HFFc6 (cell line): ENCODE measurements at regions not wholly inside any gene's neighbourhood (a gene's known extent, or its start where the extent isn't known, plus 50 kb on each side); places are given as distances from the start of the nearest gene placed in this dataset.

ENCODE experiments used
- DNase-seq: peaks from one replicate; pipeline ENCODE4 v3.0.0-alpha.2; 2018
- H3K27ac Mint-ChIP-seq: 2 replicates; pipeline ENCODE4 v1.8.0; 2020; ENCODE audit warnings: mild to moderate bottlenecking, mixed read lengths
- H3K27me3 Mint-ChIP-seq: 2 replicates; pipeline ENCODE4 v1.8.0; 2021; ENCODE audit warnings: mild to moderate bottlenecking, moderate library complexity, mixed read lengths; ENCODE audit not compliant: insufficient read depth
- H3K36me3 Mint-ChIP-seq: 2 replicates; pipeline ENCODE4 v1.8.0; 2021; ENCODE audit warnings: low read depth, mixed read lengths
- H3K4me1 Mint-ChIP-seq: 2 replicates; pipeline ENCODE4 v1.8.0; 2020; ENCODE audit warnings: low read depth, mixed read lengths
- H3K4me3 Mint-ChIP-seq: 2 replicates; pipeline ENCODE4 v1.8.0; 2020; ENCODE audit warnings: mild to moderate bottlenecking, moderate library complexity, mixed read lengths
- H3K9me3 Mint-ChIP-seq: 2 replicates; pipeline ENCODE4 v1.8.0; 2020; ENCODE audit warnings: mild to moderate bottlenecking, mixed read lengths
- TF ChIP-seq, protein P1 (sequence below): fragments of 200-600 bp; sonication (generic); IDR thresholded peaks from 2 replicates; pipeline ENCODE4 v1.5.0; 2021; ENCODE audit warnings: antibody characterized with exemption, mild to moderate bottlenecking

DNA sequence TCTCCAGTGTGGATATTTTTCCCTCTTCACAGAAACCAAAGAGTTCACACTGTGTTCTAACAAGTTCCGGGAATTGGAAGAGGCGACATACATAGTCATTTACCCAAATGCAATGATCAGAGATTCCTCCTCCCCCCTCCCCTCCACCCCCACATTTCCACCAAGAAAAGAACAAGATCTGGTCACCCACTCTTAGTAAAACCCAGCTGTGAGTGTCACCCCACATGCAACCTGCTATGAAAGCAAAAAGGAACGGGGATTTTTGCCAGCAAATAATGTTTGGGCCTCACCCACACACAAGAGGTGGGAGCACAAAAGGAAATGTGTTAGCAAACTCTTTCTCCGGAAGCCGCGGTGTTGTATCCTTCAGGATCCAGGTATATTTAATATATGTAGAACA is 745.0 kb upstream of the AUTS2 start:
- TF ChIP-seq, protein P1, sequence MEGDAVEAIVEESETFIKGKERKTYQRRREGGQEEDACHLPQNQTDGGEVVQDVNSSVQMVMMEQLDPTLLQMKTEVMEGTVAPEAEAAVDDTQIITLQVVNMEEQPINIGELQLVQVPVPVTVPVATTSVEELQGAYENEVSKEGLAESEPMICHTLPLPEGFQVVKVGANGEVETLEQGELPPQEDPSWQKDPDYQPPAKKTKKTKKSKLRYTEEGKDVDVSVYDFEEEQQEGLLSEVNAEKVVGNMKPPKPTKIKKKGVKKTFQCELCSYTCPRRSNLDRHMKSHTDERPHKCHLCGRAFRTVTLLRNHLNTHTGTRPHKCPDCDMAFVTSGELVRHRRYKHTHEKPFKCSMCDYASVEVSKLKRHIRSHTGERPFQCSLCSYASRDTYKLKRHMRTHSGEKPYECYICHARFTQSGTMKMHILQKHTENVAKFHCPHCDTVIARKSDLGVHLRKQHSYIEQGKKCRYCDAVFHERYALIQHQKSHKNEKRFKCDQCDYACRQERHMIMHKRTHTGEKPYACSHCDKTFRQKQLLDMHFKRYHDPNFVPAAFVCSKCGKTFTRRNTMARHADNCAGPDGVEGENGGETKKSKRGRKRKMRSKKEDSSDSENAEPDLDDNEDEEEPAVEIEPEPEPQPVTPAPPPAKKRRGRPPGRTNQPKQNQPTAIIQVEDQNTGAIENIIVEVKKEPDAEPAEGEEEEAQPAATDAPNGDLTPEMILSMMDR = no peak
- no peaks in the 10 kb centered on the region for H3K4me1 Mint-ChIP-seq
- no peaks in the 10 kb centered on the region for H3K27me3 Mint-ChIP-seq
- H3K36me3 Mint-ChIP-seq = no peaks in the 10 kb centered on the region
- no peak overlapping the region for H3K4me3 Mint-ChIP-seq
- peaks cover 29% of the 10 kb centered on the region; the same call in 1 of the 2 replicates for H3K9me3 Mint-ChIP-seq
- H3K27ac Mint-ChIP-seq = no peak overlapping the region
- DNase-seq = no peak

DNA sequence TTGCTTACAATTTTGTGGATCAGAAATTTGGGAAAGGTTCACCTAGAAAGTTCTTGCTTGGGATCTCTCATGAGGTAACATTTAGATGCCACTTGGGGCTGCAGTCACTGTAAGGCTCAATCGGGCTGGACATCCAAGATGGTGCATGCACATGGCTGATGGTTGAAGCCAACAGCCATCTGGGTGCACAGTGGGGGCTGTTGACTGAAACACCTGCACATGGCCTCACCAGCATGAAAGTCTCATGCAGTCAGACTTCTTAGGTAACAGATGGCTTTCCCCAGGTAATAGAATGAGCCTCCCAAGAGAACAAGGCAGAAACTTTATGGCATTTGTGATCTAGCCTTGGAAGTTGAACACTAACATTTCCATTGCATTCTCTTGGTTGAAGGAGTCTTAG is 740.7 kb upstream of the AUTS2 start:
- Mint-ChIP-seq H3K4me1 (no peaks in the 10 kb centered on the region), H3K27ac (no peak overlapping the region), H3K36me3 (no peaks in the 10 kb centered on the region), H3K4me3 (no peak overlapping the region), H3K27me3 (peaks cover 2% of the 10 kb centered on the region; the same call in 1 of the 2 replicates), H3K9me3 (peaks cover 20% of the 10 kb centered on the region; the same call in 1 of the 2 replicates)
- no peak for DNase-seq
- TF ChIP-seq, protein P1 = no peak

DNA sequence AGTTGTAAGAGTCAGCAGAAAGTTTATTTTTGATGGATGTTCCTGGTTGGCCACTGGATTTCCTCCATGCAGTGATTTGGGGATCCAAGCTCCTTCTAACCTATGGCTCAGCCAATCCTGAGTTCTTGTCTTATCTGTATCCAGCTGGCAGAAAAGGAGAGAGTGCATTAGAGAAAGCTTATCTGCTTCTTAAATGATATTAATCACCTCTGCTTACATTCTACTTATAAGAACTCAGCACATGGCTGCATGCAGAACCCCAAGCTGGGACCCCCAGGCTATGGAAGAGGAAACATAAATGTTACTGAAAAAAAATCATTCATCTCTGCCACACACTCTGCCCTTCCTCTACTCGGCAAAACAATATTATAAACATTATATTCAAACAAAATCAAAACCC is 739.8 kb upstream of the AUTS2 start:
- H3K9me3 Mint-ChIP-seq = peaks cover 21% of the 10 kb centered on the region; the same call in 1 of the 2 replicates
- peaks cover 2% of the 10 kb centered on the region; the same call in 1 of the 2 replicates for H3K27me3 Mint-ChIP-seq
- no peak for DNase-seq
- no peaks in the 10 kb centered on the region for H3K36me3 Mint-ChIP-seq
- no peak overlapping the region for H3K4me3 Mint-ChIP-seq
- no peak overlapping the region for H3K27ac Mint-ChIP-seq
- H3K4me1 Mint-ChIP-seq = no peaks in the 10 kb centered on the region
- TF ChIP-seq, protein P1 = no peak

DNA sequence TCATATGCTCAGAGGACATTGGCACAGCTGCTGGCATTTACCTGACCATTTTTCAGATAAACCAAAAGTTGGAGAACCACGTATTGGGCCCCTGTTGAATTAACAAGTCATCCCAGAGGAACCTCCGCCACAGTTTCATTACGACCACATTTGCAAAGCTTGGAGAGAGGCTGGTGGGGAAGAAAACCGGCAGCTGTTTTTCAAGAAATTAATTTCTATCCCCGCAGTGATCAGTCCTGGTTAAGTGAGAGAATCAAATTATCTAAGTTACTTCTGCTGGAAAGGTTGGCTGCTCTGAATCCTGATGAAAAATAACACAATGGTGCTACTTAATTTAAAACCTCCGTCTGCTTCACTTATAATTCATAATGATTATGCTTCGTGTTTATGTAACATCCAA is 737.1 kb upstream of the AUTS2 start:
- Mint-ChIP-seq H3K27ac (no peak overlapping the region), H3K4me1 (no peaks in the 10 kb centered on the region), H3K9me3 (peaks cover 25% of the 10 kb centered on the region; the same call in 1 of the 2 replicates), H3K4me3 (no peak overlapping the region), H3K36me3 (no peaks in the 10 kb centered on the region), H3K27me3 (peaks cover 4% of the 10 kb centered on the region; the same call in 1 of the 2 replicates)
- TF ChIP-seq, protein P1 = no peak
- DNase-seq = no peak

DNA sequence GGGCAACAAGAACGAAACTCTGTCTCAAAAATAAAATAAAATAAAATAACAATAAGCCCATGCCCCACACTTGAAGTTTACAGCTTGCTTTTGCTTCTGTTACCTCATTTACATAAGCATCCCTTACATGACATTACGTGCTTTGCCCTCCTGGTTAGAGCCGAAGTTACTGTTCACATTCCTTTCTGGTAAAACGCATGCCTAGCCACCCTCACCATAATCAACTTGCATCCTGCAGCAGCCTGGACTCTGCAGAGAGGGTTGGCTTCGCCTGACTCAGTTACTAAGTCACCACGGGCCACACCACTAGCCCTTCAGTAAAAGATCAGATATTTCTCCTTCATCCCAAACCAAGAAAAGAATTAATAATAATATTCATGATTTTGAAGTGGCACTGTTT is 736.0 kb upstream of the AUTS2 start:
- TF ChIP-seq, protein P1 = no peak
- peaks cover 30% of the 10 kb centered on the region; the same call in 1 of the 2 replicates for H3K9me3 Mint-ChIP-seq
- no peaks in the 10 kb centered on the region for H3K4me1 Mint-ChIP-seq
- no peaks in the 10 kb centered on the region for H3K36me3 Mint-ChIP-seq
- H3K27ac Mint-ChIP-seq = no peak overlapping the region
- H3K4me3 Mint-ChIP-seq = no peak overlapping the region
- H3K27me3 Mint-ChIP-seq = peaks cover 4% of the 10 kb centered on the region; the same call in 1 of the 2 replicates
- DNase-seq = no peak

DNA sequence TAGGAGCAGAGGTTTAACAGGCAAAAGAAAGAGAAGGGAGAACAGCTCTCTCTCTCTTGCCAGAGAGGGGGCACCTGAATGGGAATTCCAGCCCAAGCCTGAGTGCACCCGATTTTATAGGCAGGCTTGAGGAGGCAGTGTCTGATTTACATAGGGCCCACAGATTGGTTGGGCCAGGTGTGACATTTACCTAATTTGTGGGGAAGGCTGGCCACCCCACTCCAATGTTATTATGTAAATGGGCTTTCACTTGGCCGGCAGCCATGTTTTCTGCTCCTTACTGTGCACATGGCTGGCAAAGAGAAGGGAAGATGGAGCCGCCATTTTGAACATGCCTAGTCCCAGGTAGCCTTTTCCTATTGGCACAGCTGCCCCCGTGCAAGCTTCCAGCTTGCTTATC is 735.5 kb upstream of the AUTS2 start:
- H3K27me3 Mint-ChIP-seq = peaks cover 4% of the 10 kb centered on the region; the same call in 1 of the 2 replicates
- H3K9me3 Mint-ChIP-seq = peaks cover 30% of the 10 kb centered on the region; the same call in 1 of the 2 replicates
- TF ChIP-seq, protein P1 = no peak
- no peak for DNase-seq
- no peaks in the 10 kb centered on the region for H3K36me3 Mint-ChIP-seq
- H3K4me1 Mint-ChIP-seq = no peaks in the 10 kb centered on the region
- H3K4me3 Mint-ChIP-seq = no peak overlapping the region
- H3K27ac Mint-ChIP-seq = no peak overlapping the region
